HUDEP-2 (cell line): ENCODE measurements at regions not wholly inside any gene's neighbourhood (a gene's known extent, or its start where the extent isn't known, plus 50 kb on each side); places are given as distances from the start of the nearest gene placed in this dataset.
"Not testable (repeated sequence)": the region's sequence is repeated elsewhere in the genome, so short reads cannot be mapped to it uniquely, and the experiment has no call there.

Experiments
- DNase-seq, 76 experiments: peaks; one replicate each; lab custom pipeline; 2025; ENCODE audit not compliant: unreplicated experiment in 76 of 76; lab: John Stamatoyannopoulos, UW

DNA sequence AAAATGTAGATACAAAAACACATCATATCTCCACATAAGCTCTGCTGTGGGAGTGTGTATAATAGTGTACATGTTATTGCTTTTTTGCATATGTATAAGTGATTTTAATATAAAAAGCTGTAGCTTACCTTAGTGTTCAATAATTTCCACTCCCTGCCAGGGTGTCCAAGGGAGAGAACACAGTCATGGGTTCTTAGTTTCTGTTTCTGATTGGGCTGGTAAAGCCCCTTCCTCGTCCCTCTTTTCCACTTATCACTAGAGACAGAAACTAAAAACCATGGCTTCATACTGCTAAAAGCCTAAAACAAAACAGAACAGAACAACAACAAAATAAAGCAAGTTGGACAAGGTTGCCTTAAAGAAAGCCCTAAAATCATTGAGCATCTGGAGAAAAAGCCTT, 74.4 kb upstream of the S1PR3 start:
- no peak for DNase-seq

DNA sequence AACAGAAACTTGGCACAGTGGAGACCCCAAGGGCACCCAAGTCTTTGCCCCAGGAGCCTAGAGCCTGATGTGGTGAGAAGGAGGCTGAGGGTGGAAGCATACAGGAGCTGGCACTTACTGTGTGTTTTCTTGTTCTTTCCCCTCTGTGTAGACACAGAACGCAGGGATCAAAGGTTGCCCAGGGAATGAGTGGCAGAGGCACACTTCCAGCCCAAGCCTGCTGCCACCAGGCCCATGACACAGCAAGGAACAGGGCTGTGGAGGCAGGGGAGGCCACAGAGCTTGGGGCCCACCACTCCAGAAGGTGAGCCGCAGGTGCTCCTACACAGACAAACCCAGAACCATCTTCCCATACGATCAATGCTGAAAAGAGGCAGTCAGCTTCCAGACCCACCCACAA, 73.9 kb upstream of the S1PR3 start:
- no peak for DNase-seq

- not testable (repeated sequence) for DNase-seq
Observed at GRCh38 chr9:88918537-88918936, 72.7 kb upstream of the S1PR3 start.

DNA sequence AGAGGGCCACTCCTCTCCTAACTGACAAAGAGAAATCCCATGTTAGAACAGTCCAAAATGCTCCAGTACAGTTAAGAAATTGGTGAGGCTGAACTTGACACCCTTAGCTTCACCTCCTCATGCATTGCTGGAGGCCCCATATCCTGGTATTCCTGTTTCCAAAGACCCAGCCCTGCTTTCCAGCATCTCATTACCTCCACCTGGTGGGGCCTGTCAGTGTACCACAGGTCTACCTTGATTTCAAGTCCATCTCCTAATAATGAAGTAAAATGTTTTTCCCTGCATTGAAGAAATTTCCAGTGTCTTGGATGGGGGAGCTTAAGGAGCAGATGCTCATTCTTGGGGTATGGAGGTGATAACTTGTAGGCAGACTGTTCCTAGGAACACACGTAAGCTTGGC, 70.6 kb upstream of the S1PR3 start:
- DNase-seq = no peak

DNA sequence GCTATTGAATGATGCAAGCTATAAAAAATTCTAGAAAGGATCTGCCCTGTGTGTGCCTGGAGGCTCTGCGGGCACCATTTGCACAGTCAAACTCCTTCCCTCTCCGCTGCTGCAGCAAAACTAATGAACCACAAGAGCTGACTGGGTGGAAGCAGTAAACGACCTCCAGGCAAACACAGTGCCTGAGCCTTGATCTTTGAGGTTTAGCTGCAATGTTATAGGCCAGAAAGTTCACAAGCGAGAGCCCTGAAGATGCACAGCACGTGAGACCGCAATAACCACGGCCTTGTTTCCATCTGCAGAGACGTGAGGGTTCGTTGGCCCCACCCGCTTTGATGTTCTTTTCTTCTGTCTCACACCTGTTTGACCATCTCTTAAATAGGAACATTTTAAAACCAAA, 69.2 kb upstream of the S1PR3 start:
- no peak for DNase-seq

DNA sequence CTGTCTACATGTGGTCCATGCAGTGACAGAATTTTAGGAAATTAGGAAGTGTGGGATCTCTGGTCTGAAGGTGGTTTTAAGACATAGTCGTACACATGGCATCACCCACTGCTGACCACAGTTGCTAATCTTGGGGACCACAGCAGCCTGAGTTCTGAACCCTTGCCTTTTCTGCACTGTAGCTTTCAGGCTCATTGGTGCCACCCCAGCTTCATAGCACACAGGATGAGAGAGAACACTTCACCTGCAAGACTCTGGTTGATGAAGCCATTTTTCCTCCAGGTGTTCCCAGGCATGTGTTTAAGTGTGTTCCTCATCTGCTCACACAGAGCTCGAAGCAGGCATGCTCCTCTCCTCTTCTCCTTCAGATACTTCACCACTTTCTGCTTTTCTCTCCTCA, 68.2 kb upstream of the S1PR3 start:
- no peak for DNase-seq

DNA sequence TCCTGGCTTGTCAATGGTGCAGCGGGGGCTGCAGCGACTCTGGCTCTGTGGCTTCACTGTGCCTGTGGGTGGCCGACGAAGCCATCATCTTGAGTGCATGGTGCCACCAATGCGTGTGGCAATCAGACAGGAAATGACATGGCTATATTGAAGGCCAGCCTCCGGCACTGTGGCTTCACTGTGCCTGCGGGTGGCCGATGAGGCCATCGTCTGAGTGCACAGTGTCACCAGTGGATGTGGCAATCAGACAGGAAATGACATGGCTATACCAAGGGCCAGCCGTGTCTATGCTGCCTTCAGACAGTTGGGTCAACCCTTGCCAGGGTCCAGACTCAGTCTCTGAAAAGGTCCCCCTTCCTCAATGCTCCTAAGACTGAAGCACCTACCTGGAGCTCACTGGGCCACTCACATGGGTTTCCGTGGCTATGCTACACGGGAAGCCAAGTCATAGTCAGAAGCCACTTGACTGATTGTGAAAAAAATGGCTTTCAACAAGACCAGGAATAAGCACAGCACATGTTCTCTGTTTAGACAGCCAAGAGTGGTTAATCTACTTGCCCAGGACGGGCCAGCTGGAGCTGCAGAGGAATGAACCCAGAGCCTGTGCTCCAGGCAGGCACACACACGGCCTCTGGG, 67.5 kb upstream of the S1PR3 start:
- no peak for DNase-seq

DNA sequence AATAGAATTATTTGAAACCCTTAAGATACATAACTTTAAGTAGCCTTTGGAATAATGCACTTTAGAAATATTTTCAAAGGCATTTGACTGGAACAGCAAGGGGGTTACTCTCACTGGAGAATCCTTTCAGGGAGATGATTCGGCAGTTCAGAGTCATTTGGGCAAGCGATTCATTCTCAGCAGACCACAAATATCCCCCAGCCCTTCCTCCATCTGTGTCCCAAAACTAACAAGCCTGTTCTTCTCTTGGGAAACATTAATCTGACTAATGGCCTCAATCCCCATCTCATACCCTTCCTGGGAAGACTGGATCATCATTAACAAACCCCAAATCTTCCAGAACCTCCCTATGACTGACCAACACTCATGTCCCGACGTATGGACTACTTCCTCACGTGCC, 65.8 kb upstream of the S1PR3 start:
- DNase-seq = no peak

DNA sequence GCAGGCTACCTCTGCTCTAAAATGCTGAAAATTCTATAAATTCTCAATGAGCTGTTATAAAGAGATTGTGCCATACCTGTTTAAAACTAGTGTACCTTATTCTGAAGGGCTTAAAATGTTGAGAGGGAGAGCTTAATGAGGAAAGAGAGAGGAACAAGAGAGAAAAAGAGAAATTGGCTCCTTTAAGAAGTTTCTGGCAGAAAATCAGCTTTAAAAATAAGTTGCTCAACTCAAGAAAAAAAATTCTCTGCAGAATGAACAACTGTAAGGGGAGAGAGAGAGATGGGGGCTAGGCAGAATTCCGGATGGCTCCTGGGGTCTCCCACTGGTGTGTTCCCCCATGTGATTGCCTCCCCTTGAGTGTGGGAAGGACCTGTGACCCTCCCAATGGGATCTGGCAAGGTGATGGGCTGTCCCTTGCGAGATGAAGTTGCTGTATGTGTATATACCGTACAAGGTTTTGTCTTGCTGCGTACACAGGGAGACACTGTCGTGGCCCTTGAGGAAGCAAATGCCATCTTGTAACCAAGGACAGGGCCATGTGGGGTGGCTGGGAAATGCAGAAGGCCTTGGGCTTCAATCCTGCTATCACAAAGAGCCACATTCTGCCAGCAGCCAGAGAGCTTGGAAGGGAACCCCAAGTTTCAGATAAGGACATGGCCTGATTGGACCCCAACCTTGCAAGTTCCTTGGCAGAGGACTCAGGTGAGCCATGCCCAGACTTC, 64.3 kb upstream of the S1PR3 start:
- no peak for DNase-seq

- DNase-seq = no peak
Observed at GRCh38 chr9:88927510-88927909, 63.8 kb upstream of the S1PR3 start.

DNA sequence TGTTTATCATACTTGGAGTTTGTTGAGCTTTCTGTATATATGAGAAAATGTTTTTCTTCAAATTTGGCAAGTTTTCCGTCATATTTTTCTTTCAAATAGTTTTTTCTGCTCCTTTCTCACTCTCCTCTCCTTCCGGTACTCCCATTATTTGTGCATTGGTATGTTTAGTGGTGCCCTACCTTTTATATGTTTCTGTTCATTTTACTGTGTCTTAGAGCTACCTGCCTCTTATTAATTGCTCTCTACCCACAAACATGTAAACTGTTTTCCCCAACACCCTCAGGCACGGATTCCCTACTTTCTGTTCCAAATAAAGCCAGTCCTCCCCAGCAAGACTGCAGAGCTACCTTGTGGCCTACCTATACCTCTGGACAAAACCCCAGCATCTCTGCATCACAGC, 60.6 kb upstream of the S1PR3 start:
- DNase-seq = no peak

DNA sequence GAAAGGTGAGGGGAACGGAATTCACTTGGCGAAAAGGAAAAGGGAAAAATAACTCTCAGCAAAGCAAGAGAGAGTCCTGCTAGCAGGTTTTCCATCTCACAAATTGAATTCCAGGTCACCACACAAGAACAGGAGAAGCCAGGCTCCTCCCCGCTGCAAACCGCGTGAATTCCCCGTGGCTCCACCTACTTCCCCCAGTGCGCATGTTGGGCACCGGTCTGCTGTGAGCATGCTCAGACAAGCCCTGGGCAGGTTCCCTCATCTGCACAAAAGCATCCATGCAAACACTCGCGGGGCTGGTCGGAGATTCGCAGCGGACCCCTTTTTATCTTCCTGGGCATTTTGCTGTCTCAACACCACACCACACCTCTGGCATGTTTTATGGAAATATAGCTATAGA, 58.5 kb upstream of the S1PR3 start:
- DNase-seq = no peak

GRCh38 chr9:88933607-88934379, 57.5 kb upstream of the S1PR3 start:
- DNase-seq = no peak

GRCh38 chr9:88934876-88935535, 56.3 kb upstream of the S1PR3 start:
- DNase-seq = no peak

GRCh38 chr9:88936132-88936531, 55.1 kb upstream of the S1PR3 start:
- no peak for DNase-seq

DNA sequence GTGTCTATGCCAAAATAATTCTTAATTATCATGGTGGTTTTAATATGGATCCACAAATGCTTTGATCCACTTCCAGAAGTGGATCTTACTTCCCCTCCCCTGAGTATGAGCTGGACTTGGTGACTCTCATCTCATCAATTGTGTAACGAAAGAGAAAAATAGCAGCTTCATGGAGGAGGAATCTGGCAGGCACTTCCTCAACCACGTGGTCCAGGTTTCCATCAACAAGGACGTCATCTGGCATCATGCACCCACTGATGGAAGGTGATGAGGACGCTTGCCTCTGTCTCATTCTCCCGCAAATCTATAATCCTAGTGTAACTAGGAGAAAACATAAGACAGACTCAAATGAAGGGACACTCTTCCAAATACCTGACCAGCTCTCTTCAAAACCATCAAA, 54.6 kb upstream of the S1PR3 start:
- no peak for DNase-seq

- no peak for DNase-seq
Observed at GRCh38 chr9:88937248-88937647, 54.0 kb upstream of the S1PR3 start.

DNA sequence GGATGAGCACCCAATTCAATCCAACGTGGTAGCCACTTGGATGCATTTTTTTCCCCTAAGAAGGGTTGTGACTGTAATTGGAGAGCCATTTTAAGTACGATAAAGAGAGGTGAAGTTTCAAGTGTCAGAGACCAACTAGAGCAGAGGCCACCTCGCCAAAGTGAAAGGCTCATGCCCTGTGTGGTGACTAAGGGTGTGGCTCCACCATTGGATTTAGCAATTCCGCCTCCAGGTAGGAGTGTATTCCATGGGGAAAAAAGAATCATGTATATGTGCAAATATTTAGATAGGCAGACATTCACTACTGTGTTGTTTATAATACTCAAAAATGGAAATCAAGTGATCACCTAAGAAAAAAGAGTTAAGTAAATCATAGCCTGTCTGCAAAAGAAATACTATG, 53.1 kb upstream of the S1PR3 start:
- DNase-seq = no peak
